H9 (cell line): ENCODE measurements at regions not wholly inside any gene's neighbourhood (a gene's known extent, or its start where the extent isn't known, plus 50 kb on each side); places are given as distances from the start of the nearest gene placed in this dataset.

Experiments
- DNase-seq: peaks from one replicate; pipeline ENCODE4 v3.0.0-alpha.2; 2017
- H2AFZ ChIP-seq: one replicate; pipeline ENCODE4 v1.6.1; 2013; ENCODE audit warnings: mild to moderate bottlenecking, low read length, control low read depth, moderate library complexity
- H2AK5ac ChIP-seq: 2 replicates; pipeline ENCODE4 v1.6.1; 2013; ENCODE audit warnings: low read length, control low read depth, mixed read lengths; ENCODE audit not compliant: insufficient read length
- H2BK120ac ChIP-seq: one replicate; pipeline ENCODE4 v1.6.1; 2013; ENCODE audit warnings: low read depth, mild to moderate bottlenecking, low read length, control low read depth, inconsistent platforms; ENCODE audit not compliant: poor library complexity, severe bottlenecking
- H2BK12ac ChIP-seq: 2 replicates; pipeline ENCODE4 v1.6.1; 2013; ENCODE audit warnings: low read length, control low read depth, mixed read lengths, low read depth; ENCODE audit not compliant: insufficient read length
- H2BK15ac ChIP-seq: 2 replicates; pipeline ENCODE4 v1.6.1; 2013; ENCODE audit warnings: low read depth, low read length, control low read depth
- H2BK20ac ChIP-seq: one replicate; pipeline ENCODE4 v1.6.1; 2013; ENCODE audit warnings: low read depth, mild to moderate bottlenecking, low read length, control low read depth, inconsistent platforms; ENCODE audit not compliant: poor library complexity, severe bottlenecking
- H2BK5ac ChIP-seq: 2 replicates; pipeline ENCODE4 v1.6.1; 2013; ENCODE audit warnings: low read length, control low read depth, mixed read lengths; ENCODE audit not compliant: insufficient read length
- H3K14ac ChIP-seq: 2 replicates; pipeline ENCODE4 v1.6.1; 2013; ENCODE audit warnings: low read length, control low read depth; ENCODE audit not compliant: insufficient read depth
- H3K18ac ChIP-seq: 2 replicates; pipeline ENCODE4 v1.6.1; 2013; ENCODE audit warnings: low read depth, mild to moderate bottlenecking, mixed read lengths, low read length, control low read depth; ENCODE audit not compliant: insufficient read length
- H3K23ac ChIP-seq: 2 replicates; pipeline ENCODE4 v1.6.1; 2013; ENCODE audit warnings: low read length, control low read depth, mixed read lengths, low read depth; ENCODE audit not compliant: insufficient read length
- H3K23me2 ChIP-seq: 2 replicates; pipeline ENCODE4 v1.6.1; 2013; ENCODE audit warnings: low read depth, mild to moderate bottlenecking, mixed read lengths, low read length, control low read depth; ENCODE audit not compliant: insufficient read length, poor library complexity, severe bottlenecking
- H3K27ac ChIP-seq: 2 replicates; pipeline ENCODE4 v1.5.1; 2013; ENCODE audit warnings: low read length, control low read depth, mixed read lengths, low read depth; ENCODE audit not compliant: insufficient read length
- H3K27me3 ChIP-seq: 2 replicates; pipeline ENCODE4 v1.6.1; 2013; ENCODE audit warnings: low read length, control low read depth, inconsistent platforms; ENCODE audit not compliant: insufficient read depth
- H3K4ac ChIP-seq: 2 replicates; pipeline ENCODE4 v1.6.1; 2013; ENCODE audit warnings: low read depth, mild to moderate bottlenecking, control low read depth, inconsistent platforms, low read length, moderate library complexity
- H3K4me1 ChIP-seq: 2 replicates; pipeline ENCODE4 v1.6.1; 2013; ENCODE audit warnings: low read length, control low read depth, inconsistent platforms; ENCODE audit not compliant: insufficient read depth
- H3K4me2 ChIP-seq: 2 replicates; pipeline ENCODE4 v1.6.1; 2013; ENCODE audit warnings: low read length, control low read depth, mixed read lengths; ENCODE audit not compliant: insufficient read length, insufficient read depth
- H3K56ac ChIP-seq: 2 replicates; pipeline ENCODE4 v1.6.1; 2013; ENCODE audit warnings: low read depth, mild to moderate bottlenecking, mixed read lengths, low read length, control low read depth; ENCODE audit not compliant: insufficient read length
- H3K79me1 ChIP-seq: 2 replicates; pipeline ENCODE4 v1.6.1; 2013; ENCODE audit warnings: low read depth, mild to moderate bottlenecking, moderate library complexity, low read length, control low read depth, inconsistent platforms; ENCODE audit not compliant: insufficient read depth, poor library complexity, severe bottlenecking
- H3K79me2 ChIP-seq: 2 replicates; pipeline ENCODE4 v1.6.1; 2013; ENCODE audit warnings: low read length, control low read depth, inconsistent platforms; ENCODE audit not compliant: insufficient read depth
- H3K9ac ChIP-seq: 2 replicates; pipeline ENCODE4 v1.6.1; 2013; ENCODE audit warnings: low read length, control low read depth, mixed read lengths; ENCODE audit not compliant: insufficient read length; ENCODE audit errors: extremely low read depth
- H3K9me3 ChIP-seq: one replicate; pipeline ENCODE4 v1.6.1; 2013; ENCODE audit warnings: low read depth, low read length, inconsistent platforms; ENCODE audit not compliant: control insufficient read depth
- H3T11ph ChIP-seq: one replicate; pipeline ENCODE4 v1.6.1; 2013; ENCODE audit warnings: mild to moderate bottlenecking, low read length, control low read depth, inconsistent platforms
- H4K20me1 ChIP-seq: one replicate; pipeline ENCODE4 v1.6.1; 2013; ENCODE audit not compliant: control insufficient read depth, insufficient read length, insufficient read depth
- H4K5ac ChIP-seq: 2 replicates; pipeline ENCODE4 v1.6.1; 2013; ENCODE audit warnings: low read depth, mild to moderate bottlenecking, mixed read lengths, low read length, control low read depth; ENCODE audit not compliant: insufficient read length
- H4K8ac ChIP-seq: replicated peaks from 2 replicates; pipeline ENCODE4 v1.6.1; 2013; ENCODE audit warnings: low read length, control low read depth, mixed read lengths, low read depth; ENCODE audit not compliant: insufficient read length
- H4K91ac ChIP-seq: 2 replicates; pipeline ENCODE4 v1.6.1; 2013; ENCODE audit warnings: low read depth, mild to moderate bottlenecking, moderate library complexity, mixed read lengths, low read length, control low read depth; ENCODE audit not compliant: insufficient read length
- H3K27ac Mint-ChIP-seq, 3 experiments: 2 replicates in 2 of 3; 3 replicates in 1 of 3; pipeline ENCODE4 v1.8.0; 2020 to 2021; ENCODE audit warnings: mixed read lengths in 3 of 3, mild to moderate bottlenecking in 1 of 3, moderate library complexity in 1 of 3
- H3K27me3 Mint-ChIP-seq: 2 replicates; pipeline ENCODE4 v1.8.0; 2021; ENCODE audit warnings: low read depth, mild to moderate bottlenecking, moderate library complexity, mixed read lengths
- H3K36me3 Mint-ChIP-seq, 3 experiments: 2 replicates in 2 of 3; 3 replicates in 1 of 3; pipeline ENCODE4 v1.8.0; 2020 to 2021; ENCODE audit warnings: low read depth in 3 of 3, mixed read lengths in 3 of 3; ENCODE audit not compliant: insufficient read depth in 1 of 3
- H3K4me1 Mint-ChIP-seq, 2 experiments: 2 replicates each; pipeline ENCODE4 v1.8.0; 2020; ENCODE audit warnings: mixed read lengths in 2 of 2
- H3K4me3 Mint-ChIP-seq, 2 experiments: 2 replicates in 1 of 2; 3 replicates in 1 of 2; pipeline ENCODE4 v1.8.0; 2020 to 2021; ENCODE audit warnings: mild to moderate bottlenecking in 2 of 2, mixed read lengths in 2 of 2, moderate library complexity in 1 of 2
- H3K9me3 Mint-ChIP-seq, 2 experiments: 2 replicates in 1 of 2; 3 replicates in 1 of 2; pipeline ENCODE4 v1.8.0; 2020; ENCODE audit warnings: mild to moderate bottlenecking in 2 of 2, mixed read lengths in 2 of 2, moderate library complexity in 1 of 2
- CTCF ChIP-seq: fragments of 200-600 bp; sonication (generic); conservative IDR thresholded peaks from 3 replicates; pipeline ENCODE4 v1.8.0; 2021; ENCODE audit warnings: antibody characterized with exemption, mild to moderate bottlenecking
- WGBS: extraction: QIAGEN DNeasy Blood & Tissue Kit; methylation state at CpG from one replicate; pipeline ENCODE4 v1.1.7; 2013; ENCODE audit warnings: missing lambda C conversion rate, low lambda C conversion rate, mixed read lengths; ENCODE audit not compliant: insufficient read length; ENCODE audit errors: extremely low coverage; 5-methylcytosine and 5-hydroxymethylcytosine counted together

- Histone ChIP-seq H4K8ac (no peak overlapping the region), H3K79me2 (no peaks in the 10 kb centered on the region), H3K4ac (no peak overlapping the region), H2BK20ac (no peak overlapping the region), H3K27me3 (no peaks in the 10 kb centered on the region), H3K4me1 (no peaks in the 10 kb centered on the region; the same call in 1 of the 2 replicates), H2BK12ac (no peak overlapping the region), H3K23ac (no peak overlapping the region), H3K14ac (no peak overlapping the region), H2AFZ (no peak overlapping the region), H3K4me2 (no peak overlapping the region), H4K91ac (no peak overlapping the region), H3K79me1 (no peaks in the 10 kb centered on the region), H2BK15ac (no peak overlapping the region), H3K27ac (no peak overlapping the region), H2BK120ac (no peak overlapping the region), H4K20me1 (no peaks in the 10 kb centered on the region), H3K9ac (no peak overlapping the region), H3K18ac (no peak overlapping the region), H4K5ac (no peak overlapping the region), H3K56ac (no peak overlapping the region), H3K23me2 (no peaks in the 10 kb centered on the region), H3T11ph (no peak overlapping the region), H2BK5ac (no peak overlapping the region), H2AK5ac (no peak overlapping the region), H3K9me3 (no peaks in the 10 kb centered on the region)
- TF ChIP-seq CTCF: no peak
- no peaks in the 10 kb centered on the region for H3K36me3 Mint-ChIP-seq
- H3K4me1 Mint-ChIP-seq: peaks cover 0 to 2% of the 10 kb centered on the region in 2 experiments; a peak in 2 of 4 replicates
- H3K27me3 Mint-ChIP-seq: peaks cover 10% of the 10 kb centered on the region; the same call in 1 of the 2 replicates
- no peak overlapping the region for H3K4me3 Mint-ChIP-seq
- no peaks in the 10 kb centered on the region for H3K9me3 Mint-ChIP-seq
- no peak for DNase-seq
- no CpG with 5 or more reads among the region's 9 CpGs for WGBS
- H3K27ac Mint-ChIP-seq: no peak overlapping the region
Measured at GRCh38 chr1:14522077-14522925, 76.2 kb upstream of the KAZN start.
